Keratinocyte (primary cell): ENCODE measurements at regions not wholly inside any gene's neighbourhood (a gene's known extent, or its start where the extent isn't known, plus 50 kb on each side); places are given as distances from the start of the nearest gene placed in this dataset.

Experiments
- EZH2 ChIP-seq: IDR thresholded peaks from one replicate; pipeline ENCODE4 v1.6.1; 2012; ENCODE audit warnings: inconsistent platforms, mild to moderate bottlenecking, low read length, moderate library complexity
- TF ChIP-seq, protein P1 (sequence below), 3 experiments: IDR thresholded peaks in 1 of 3; conservative IDR thresholded peaks in 1 of 3; optimal IDR thresholded peaks in 1 of 3; 2 replicates in 2 of 3; 3 replicates in 1 of 3; pipeline versions ENCODE3 to v1.5.1; 2011; ENCODE audit warnings: low read length in 3 of 3, mild to moderate bottlenecking in 3 of 3, moderate library complexity in 2 of 3, control low read depth in 1 of 3, inconsistent platforms in 1 of 3; ENCODE audit not compliant: insufficient read depth in 2 of 3; ENCODE audit errors: extremely low read depth in 1 of 3

DNA sequence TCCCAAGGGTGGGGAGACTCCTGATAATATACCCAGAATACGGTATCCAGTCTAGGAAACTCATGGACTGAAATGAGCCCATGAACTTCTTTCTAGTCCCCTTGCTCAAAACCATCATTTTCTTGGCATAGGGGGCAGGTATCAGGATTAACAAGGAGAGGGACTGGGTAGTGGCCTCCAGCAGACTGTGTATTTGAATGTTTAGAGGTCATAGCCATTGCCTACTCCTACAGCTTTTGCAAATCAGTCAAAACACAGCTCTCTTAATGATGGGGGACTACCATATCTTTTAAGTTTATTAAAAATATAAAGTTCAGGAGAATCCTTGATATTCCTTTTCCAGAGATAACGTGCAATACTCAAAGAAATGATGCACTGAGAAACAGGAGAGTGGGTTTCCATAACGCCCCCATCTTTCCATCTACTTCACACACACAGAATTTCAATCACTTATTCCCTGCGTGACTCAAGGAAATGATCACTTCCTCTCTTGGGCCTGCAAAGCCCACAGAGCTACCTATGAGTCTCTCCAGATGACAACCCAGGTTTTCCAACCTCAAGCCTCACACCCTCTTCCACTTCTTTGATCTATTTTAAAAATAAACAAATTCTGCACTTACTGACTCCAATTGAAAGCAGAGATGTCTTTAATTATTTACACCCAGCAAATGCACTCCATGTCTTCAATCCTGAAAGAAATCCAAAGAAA, 584.0 kb upstream of the LMCD1 start:
- TF ChIP-seq, protein P1, sequence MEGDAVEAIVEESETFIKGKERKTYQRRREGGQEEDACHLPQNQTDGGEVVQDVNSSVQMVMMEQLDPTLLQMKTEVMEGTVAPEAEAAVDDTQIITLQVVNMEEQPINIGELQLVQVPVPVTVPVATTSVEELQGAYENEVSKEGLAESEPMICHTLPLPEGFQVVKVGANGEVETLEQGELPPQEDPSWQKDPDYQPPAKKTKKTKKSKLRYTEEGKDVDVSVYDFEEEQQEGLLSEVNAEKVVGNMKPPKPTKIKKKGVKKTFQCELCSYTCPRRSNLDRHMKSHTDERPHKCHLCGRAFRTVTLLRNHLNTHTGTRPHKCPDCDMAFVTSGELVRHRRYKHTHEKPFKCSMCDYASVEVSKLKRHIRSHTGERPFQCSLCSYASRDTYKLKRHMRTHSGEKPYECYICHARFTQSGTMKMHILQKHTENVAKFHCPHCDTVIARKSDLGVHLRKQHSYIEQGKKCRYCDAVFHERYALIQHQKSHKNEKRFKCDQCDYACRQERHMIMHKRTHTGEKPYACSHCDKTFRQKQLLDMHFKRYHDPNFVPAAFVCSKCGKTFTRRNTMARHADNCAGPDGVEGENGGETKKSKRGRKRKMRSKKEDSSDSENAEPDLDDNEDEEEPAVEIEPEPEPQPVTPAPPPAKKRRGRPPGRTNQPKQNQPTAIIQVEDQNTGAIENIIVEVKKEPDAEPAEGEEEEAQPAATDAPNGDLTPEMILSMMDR (optimal IDR thresholded peaks at IDR 0.05 in 1 of 3, IDR thresholded peaks at IDR 0.05 in 1 of 3, conservative IDR thresholded peaks at IDR 0.05 in 1 of 3; ENCODE audit: extremely low read depth in 1 of 3, insufficient read depth in 2 of 3, low read length in 3 of 3): no peak
- TF ChIP-seq EZH2: no peak
